Peyer's patch (tissue), 4 donors: ENCODE measurements at regions not wholly inside any gene's neighbourhood (a gene's known extent, or its start where the extent isn't known, plus 50 kb on each side); places are given as distances from the start of the nearest gene placed in this dataset.

Experiments used
- DNase-seq, 3 donors: peaks; one replicate each; pipeline ENCODE4 v3.0.0-alpha.2; 2017 to 2019
- H3K27ac ChIP-seq, 4 donors: fragments of 200-600 bp; sonication (generic); one replicate each; pipeline ENCODE4 v1.5.1; 2016 to 2019
- H3K27me3 ChIP-seq, 2 donors: fragments of 200-600 bp; sonication (generic); one replicate each; pipeline ENCODE4 v1.5.1; 2019
- H3K36me3 ChIP-seq, 3 donors: fragments of 200-600 bp; sonication (generic); one replicate each; pipeline ENCODE4 v1.5.1; 2016 to 2019
- H3K4me1 ChIP-seq, 4 donors: fragments of 200-600 bp; sonication (generic); one replicate each; pipeline ENCODE4 v1.5.1; 2016 to 2019
- H3K4me3 ChIP-seq, 4 donors: fragments of 200-600 bp; sonication (generic); 1 replicate in 3 of 4; 2 replicates in 1 of 4; pipeline ENCODE4 v1.5.1; 2016 to 2019; ENCODE audit warnings: mild to moderate bottlenecking in 1 of 4
- H3K9me3 ChIP-seq, 4 donors: fragments of 200-600 bp; sonication (generic); one replicate each; pipeline ENCODE4 v1.5.1; 2016 to 2019; ENCODE audit warnings: mild to moderate bottlenecking in 1 of 4
- POLR2A ChIP-seq, 2 donors: fragments of 450-650 bp; IDR thresholded peaks; one replicate each; pipeline ENCODE4 v1.5.1; 2017; ENCODE audit warnings: antibody characterized with exemption in 2 of 2, mild to moderate bottlenecking in 2 of 2, moderate library complexity in 2 of 2
- TF ChIP-seq, protein P1 (sequence below), 6 experiments: fragments of 450-650 bp in 4 of 6; fragments of 200-600 bp in 2 of 6; sonication (generic) in 1 of 6; IDR thresholded peaks; one replicate each; pipeline ENCODE4 v1.5.1; 2017 to 2019; ENCODE audit warnings: antibody characterized with exemption in 6 of 6, mild to moderate bottlenecking in 3 of 6, moderate library complexity in 1 of 6

- Histone ChIP-seq H3K36me3 (no peaks in the 10 kb centered on the region), H3K4me1 (no peaks in the 10 kb centered on the region), H3K4me3 (no peak overlapping the region), H3K27ac (no peak overlapping the region), H3K9me3 (no peaks in the 10 kb centered on the region), H3K27me3 (no peaks in the 10 kb centered on the region)
- no peak for DNase-seq
- TF ChIP-seq, protein P1, sequence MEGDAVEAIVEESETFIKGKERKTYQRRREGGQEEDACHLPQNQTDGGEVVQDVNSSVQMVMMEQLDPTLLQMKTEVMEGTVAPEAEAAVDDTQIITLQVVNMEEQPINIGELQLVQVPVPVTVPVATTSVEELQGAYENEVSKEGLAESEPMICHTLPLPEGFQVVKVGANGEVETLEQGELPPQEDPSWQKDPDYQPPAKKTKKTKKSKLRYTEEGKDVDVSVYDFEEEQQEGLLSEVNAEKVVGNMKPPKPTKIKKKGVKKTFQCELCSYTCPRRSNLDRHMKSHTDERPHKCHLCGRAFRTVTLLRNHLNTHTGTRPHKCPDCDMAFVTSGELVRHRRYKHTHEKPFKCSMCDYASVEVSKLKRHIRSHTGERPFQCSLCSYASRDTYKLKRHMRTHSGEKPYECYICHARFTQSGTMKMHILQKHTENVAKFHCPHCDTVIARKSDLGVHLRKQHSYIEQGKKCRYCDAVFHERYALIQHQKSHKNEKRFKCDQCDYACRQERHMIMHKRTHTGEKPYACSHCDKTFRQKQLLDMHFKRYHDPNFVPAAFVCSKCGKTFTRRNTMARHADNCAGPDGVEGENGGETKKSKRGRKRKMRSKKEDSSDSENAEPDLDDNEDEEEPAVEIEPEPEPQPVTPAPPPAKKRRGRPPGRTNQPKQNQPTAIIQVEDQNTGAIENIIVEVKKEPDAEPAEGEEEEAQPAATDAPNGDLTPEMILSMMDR (IDR thresholded peaks at IDR 0.05) = no peak
- no peak for TF ChIP-seq POLR2A (IDR thresholded peaks at IDR 0.05)
Measured at GRCh38 chr6:167208819-167209576, 51.2 kb upstream of the GPR31 start.

GRCh38 chr6:167209577-167209975, 51.8 kb upstream of the GPR31 start:
- Histone ChIP-seq H3K9me3 (no peaks in the 10 kb centered on the region), H3K4me3 (no peak overlapping the region), H3K27ac (no peak overlapping the region), H3K36me3 (no peaks in the 10 kb centered on the region), H3K4me1 (no peaks in the 10 kb centered on the region), H3K27me3 (no peaks in the 10 kb centered on the region)
- no peak for TF ChIP-seq POLR2A (IDR thresholded peaks at IDR 0.05)
- TF ChIP-seq, protein P1 (IDR thresholded peaks at IDR 0.05) = no peak
- no peak for DNase-seq

DNA sequence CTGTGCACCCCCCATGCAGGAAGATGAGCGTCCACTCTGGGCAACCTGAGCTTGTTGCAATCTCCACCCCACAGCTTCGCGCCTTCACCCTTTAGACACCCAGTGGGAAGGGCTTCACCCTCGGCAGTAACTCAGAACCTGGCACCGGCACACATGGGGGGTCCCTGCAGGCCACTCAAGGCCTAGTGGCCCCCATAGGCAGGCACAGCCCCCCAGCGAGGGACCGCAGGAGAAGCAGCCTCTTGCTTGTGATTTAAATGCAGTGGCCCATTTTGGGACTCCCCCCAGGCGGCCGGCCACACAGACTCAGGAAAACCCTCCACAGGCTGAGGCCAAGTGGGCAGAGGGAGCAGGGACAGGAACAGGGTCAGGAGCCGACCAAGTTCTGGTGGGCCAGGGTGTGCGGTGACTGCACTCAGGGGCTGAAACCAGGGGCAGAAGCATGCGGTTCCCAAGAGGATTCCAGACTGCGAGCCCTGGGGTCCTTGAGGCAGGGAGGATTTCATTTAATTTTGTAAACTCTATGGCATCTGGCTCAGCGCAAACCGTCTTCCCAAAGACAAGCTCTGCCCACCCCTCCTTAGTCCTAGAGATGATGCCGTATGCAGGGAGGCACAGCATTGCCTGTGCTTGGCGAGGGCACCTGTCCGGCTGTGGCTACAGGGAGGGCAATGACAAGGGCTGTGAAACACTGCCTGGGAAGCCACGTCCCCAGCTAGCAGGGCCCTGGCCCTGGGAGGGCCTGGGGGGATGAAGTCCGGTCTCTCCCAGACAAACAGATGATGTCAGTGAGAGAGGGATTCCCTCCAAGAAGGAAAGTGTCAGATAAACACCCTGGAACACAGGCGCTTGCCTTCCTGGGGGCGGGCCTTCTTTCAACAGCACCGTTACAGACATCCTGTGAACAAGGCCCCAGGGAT, 52.9 kb upstream of the GPR31 start:
- Histone ChIP-seq H3K27me3 (no peaks in the 10 kb centered on the region), H3K4me3 (no peak overlapping the region), H3K4me1 (no peaks in the 10 kb centered on the region), H3K27ac (no peak overlapping the region), H3K36me3 (no peaks in the 10 kb centered on the region), H3K9me3 (no peaks in the 10 kb centered on the region)
- no peak for TF ChIP-seq POLR2A (IDR thresholded peaks at IDR 0.05)
- TF ChIP-seq, protein P1 (IDR thresholded peaks at IDR 0.05) = no peak
- DNase-seq = no peak

DNA sequence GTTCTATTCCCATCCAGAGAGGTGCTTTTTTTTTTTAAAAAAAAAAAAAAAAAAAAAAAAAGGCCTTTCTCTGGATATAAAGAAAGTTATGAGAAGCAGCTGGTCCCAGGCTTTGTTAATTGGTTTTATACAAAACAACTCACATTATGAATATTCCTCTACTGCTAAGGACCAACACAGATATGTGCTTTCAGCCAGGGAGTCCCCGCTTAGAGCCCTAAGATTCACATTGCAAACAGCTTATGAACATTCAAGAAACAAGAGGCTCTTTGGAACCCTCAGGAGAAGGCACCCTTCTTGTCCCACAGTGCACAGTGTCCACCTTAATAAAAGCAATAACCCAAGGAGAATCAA, 53.5 kb upstream of the GPR31 start:
- no peaks in the 10 kb centered on the region for H3K4me1 ChIP-seq
- H3K9me3 ChIP-seq = no peaks in the 10 kb centered on the region
- no peak overlapping the region for H3K27ac ChIP-seq
- H3K27me3 ChIP-seq = no peaks in the 10 kb centered on the region
- TF ChIP-seq, protein P1 (IDR thresholded peaks at IDR 0.05) = no peak
- no peak for TF ChIP-seq POLR2A (IDR thresholded peaks at IDR 0.05)
- DNase-seq = no peak
- no peak overlapping the region for H3K4me3 ChIP-seq
- H3K36me3 ChIP-seq = no peaks in the 10 kb centered on the region

- H3K27me3 ChIP-seq = no peaks in the 10 kb centered on the region
- no peak overlapping the region for H3K4me3 ChIP-seq
- no peaks in the 10 kb centered on the region for H3K36me3 ChIP-seq
- no peak for TF ChIP-seq POLR2A (IDR thresholded peaks at IDR 0.05)
- TF ChIP-seq, protein P1 (IDR thresholded peaks at IDR 0.05) = no peak
- no peaks in the 10 kb centered on the region for H3K4me1 ChIP-seq
- no peak overlapping the region for H3K27ac ChIP-seq
- DNase-seq = no peak
- no peaks in the 10 kb centered on the region for H3K9me3 ChIP-seq
Measured at GRCh38 chr6:167211881-167212712, 54.3 kb upstream of the GPR31 start.
